ENCODE measurements at regions not wholly inside any gene's neighbourhood (a gene's known extent, or its start where the extent isn't known, plus 50 kb on each side); places are given as distances from the start of the nearest gene placed in this dataset.

DNA sequence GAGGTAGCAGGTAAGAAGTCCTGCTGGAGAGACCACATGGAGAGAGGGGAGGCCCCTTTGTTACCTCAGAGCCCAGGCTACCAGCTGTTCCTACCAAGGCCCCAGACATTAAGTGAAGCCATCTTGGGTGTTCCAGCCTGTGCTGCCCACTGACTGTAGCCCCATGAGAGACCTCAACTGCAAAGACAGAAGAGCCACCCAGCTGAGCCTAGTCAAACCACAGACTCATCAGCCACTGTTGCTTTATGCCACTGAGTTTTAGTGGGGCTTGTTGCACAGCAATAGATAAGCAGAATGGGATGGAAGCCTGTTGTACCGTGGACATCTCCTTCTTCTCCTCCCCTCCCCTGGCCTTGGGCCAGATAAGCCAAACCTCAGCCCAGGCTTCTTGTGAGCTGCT is 83.9 kb downstream of the ADRA2C start:
- TF ChIP-seq, protein P1, sequence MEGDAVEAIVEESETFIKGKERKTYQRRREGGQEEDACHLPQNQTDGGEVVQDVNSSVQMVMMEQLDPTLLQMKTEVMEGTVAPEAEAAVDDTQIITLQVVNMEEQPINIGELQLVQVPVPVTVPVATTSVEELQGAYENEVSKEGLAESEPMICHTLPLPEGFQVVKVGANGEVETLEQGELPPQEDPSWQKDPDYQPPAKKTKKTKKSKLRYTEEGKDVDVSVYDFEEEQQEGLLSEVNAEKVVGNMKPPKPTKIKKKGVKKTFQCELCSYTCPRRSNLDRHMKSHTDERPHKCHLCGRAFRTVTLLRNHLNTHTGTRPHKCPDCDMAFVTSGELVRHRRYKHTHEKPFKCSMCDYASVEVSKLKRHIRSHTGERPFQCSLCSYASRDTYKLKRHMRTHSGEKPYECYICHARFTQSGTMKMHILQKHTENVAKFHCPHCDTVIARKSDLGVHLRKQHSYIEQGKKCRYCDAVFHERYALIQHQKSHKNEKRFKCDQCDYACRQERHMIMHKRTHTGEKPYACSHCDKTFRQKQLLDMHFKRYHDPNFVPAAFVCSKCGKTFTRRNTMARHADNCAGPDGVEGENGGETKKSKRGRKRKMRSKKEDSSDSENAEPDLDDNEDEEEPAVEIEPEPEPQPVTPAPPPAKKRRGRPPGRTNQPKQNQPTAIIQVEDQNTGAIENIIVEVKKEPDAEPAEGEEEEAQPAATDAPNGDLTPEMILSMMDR (optimal IDR thresholded peaks at IDR 0.05 in 1 of 3, IDR thresholded peaks at IDR 0.05 in 1 of 3, conservative IDR thresholded peaks at IDR 0.05 in 1 of 3; ENCODE audit: extremely low read depth in 1 of 3, insufficient read depth in 2 of 3, low read length in 3 of 3): no peak
- TF ChIP-seq EZH2 (IDR thresholded peaks at IDR 0.05; ENCODE audit: low read length): no peak
